HuH-7 (cell line): ENCODE measurements at regions not wholly inside any gene's neighbourhood (a gene's known extent, or its start where the extent isn't known, plus 50 kb on each side); places are given as distances from the start of the nearest gene placed in this dataset.

ENCODE experiments used
- DNase-seq: peaks from one replicate; pipeline ENCODE4 v3.0.0; 2011; ENCODE audit warnings: low spot score

DNA sequence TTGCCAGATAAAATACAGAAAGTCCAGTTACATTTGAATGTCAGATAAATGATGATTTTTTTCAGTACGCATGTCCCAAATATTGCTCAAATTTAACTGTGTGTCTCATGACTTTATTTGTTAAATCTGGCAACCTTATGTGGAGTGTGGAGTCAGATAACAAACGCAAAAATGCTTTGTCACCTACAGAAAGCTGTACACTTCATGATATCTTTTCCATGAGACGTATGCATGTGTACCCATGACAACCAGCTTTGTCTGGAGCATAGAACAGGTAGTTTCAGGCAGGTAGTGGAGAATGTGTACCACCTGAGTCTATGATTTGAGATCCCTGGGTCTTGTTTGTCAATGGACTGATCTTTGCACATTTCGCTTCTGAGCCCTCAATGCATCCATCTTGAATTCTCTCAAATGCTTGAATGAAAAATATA is 105.5 kb upstream of the CPEB4 start:
- DNase-seq: no peak

DNA sequence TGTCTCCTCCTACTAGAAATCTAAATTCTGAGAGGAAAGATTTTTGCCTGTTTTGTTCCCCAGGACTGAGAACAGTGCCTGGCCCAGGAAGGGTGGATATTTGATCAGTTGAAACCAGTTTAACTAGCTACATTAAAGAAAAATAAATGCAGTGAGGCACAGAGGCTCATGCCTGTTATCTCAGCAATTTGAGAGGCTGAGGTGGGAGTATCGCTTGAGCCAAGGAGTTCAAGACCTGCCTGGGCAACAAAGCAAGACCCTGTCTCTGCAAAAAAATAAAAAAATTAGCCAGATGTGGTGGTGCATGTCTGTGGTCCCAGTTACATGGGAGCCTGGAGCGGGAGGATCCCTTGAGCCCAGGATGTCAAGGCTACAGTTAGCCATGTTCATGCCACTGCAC is 104.8 kb upstream of the CPEB4 start:
- DNase-seq: no peak

DNA sequence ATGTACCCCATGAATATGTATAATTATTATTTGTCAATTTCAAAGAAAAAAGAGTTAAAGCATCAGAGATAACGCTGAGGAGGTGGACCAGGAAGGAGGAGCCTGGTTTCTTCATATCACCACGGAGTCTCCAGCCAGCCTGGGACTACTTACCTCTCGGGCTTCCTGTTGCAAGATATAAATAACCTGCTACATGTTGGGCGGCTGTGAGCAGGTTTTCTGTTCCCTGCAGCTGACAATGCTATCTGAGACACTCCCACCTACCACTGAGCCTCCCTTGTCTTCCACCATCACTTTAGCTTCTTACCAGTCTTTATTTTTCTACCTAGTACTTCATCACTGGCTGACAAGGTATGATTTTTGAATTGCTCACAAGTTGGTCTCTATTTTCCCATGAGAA is 102.7 kb upstream of the CPEB4 start:
- DNase-seq: no peak

DNA sequence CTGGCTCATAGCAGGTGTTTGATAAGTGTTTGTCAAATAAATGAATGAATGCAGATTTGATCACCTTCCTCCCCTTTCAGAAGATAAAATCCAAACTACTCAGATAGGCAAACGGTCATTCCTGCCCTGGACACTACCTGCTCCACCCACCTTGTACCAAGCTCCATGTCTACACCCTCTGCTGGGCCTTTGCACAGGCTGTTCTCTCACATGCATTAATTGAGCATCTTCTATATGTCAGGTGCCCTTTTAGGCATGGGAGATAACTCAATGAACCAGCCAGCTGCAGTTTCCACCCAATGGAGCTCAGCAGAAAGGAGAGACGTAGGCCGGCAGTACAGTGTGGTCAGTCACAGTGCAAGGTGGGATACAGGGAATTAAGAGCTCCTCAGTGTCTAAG is 102.3 kb upstream of the CPEB4 start:
- DNase-seq: no peak

DNA sequence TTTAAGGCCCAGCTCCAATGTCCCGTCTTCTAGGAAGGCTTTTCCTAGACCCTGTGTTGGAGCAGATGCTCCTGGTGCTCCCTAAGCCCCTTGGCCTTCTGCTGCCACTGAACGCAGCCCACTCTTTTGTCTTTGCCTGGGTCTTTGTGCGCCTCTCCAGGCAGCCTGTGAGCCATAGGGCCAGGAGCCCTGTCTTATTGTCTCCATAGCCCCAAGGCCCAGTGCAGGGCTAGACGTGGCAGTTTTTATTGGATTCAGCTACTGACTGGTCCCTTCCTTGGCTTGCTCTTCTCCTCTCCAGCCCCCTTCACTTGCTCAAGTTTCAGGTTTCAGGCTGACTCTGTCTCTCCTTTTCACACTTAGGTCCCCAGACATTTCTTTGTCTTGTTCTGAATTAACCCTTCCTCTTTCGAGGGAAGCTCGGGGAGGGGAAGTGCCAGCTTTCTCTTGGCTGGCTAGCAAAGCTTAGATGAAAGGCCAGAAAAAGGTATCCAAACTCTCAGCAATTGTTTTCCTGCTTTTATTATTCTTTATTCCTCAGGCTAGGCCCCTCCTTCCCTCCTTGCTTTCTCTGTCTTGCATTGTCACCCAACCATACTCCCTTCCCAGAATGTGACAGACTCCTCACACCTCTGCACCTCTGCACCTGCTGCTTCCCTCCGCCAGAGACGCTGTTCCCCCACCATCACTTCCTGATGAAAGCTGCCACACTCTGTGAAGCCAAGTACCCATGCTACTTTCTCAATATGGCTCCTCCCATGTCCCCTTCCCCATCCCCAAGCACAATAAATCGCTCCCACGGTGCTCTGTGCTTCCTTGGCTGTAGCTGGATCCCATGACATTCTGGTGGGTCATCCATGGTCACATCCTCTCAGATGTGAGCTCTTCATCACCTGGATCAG is 101.6 kb upstream of the CPEB4 start:
- no peak for DNase-seq

DNA sequence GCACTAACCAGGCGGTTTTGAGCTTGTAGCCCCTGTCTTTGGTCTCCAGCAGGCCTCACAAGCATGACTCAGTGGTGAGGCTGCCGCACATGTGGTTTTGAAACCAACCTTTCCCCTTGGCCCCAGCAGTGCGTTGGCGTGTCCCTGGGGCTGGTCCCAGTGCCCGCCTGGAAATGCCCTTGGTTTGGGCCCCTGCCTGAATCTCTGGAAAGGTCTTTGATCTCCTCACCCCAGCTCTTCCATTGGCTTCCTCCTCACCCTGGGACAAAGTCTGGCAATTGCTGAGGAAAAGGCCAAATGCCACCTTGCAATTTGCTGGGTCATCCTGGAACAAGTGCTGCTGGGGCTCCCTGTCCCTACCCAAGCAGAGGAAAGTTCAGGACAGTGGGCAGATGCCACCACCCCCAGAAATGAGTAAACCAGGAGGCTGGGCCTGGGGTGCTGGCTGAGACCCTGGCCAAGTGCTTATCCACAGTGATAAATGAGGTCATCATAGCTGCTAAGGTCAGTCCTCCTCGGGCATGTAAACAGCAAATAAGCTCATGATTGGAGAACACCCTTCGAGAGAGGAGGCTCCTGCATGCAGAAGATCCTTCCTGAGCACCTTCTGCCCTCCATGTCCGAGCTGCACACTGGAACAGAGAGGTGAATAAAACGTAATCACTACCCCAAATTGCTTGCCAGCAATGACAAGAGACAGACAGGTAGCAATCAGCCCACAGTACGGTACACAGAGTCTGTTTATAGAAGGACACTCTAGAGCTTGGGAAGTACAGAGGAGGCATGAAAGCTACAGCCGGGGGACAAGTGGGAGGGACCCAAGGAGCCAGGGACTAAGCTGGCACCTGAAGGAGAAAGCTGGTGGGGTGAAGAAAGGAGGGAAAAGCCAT is 98.9 kb upstream of the CPEB4 start:
- no peak for DNase-seq

DNA sequence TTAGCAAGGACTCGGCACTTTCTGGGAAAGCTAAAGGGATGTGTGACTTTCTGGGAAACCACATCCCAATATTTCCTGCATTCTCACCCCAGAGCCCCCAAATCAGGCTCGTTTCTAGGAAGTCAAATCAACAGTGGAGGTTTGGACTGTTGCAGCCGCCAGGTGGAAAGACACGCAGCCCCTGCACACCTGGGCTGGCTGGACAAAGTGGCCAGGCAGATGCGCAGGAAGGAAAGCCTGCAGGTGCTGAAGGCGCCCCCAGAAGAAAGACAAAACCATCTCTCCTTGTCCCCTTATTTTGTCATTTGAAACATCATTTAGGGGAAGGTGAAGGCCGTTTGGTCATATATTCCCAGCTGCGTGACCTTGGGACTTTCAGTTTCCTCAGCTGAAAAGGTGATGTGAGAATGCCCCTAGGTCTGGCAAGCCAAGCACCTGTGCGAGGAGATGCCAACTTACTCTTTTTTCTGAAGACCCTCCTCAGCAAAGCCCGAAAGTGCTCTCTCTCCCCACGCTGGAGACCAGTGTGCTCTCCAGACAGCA is 97.9 kb upstream of the CPEB4 start:
- DNase-seq: no peak

DNA sequence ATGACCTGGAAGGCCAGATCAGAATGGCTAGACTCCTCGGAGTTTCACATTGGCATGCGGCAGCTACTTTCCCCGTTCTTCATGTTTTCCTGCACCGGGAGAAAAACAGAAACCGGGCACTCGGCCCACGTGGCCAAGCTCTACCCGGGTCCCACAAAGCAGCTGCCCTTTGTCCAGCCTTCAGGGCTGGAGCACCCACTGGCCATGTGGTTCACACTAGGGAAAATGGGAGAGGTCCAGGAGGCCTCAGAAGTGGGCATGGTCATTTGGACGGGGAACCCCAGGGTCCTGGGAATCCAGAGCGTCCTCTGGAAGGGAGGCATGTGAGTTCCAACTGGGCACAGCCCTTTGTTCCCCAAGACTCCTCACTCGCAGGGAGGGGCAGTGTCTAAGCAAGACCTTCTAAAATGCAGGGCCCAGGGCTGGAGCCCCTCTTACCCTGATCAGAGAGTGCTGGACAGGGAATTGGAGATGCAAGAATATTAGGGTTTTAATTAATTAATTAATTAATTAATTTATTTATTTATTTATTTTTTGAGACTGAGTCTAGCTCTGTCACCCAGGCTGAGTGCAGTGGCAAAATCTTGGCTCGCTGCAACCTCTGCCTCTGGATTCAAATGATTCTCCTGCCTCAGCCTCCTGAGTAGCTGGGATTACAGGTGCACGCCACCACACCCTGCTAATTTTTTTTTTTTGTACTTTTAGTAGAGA is 97.2 kb upstream of the CPEB4 start:
- no peak for DNase-seq

DNA sequence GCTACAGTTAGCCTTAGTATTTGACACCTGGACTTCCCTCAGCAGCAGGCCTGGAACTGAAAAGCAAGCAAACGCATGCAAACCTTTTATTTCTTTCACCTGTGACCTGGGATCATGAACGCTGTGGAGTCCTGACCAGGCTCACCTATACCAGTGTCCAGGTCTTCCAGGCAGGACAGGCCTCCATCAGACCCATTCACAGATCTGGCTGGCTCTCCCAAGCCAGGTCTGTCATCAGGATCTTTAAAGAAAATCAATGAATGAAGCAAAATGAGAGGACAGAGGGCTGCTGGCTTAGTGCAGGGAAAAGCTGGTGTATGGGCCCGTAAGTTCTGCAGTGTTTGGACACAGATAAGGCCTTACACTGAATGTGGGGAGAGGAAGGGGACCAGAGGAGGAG is 96.3 kb upstream of the CPEB4 start:
- DNase-seq: no peak

DNA sequence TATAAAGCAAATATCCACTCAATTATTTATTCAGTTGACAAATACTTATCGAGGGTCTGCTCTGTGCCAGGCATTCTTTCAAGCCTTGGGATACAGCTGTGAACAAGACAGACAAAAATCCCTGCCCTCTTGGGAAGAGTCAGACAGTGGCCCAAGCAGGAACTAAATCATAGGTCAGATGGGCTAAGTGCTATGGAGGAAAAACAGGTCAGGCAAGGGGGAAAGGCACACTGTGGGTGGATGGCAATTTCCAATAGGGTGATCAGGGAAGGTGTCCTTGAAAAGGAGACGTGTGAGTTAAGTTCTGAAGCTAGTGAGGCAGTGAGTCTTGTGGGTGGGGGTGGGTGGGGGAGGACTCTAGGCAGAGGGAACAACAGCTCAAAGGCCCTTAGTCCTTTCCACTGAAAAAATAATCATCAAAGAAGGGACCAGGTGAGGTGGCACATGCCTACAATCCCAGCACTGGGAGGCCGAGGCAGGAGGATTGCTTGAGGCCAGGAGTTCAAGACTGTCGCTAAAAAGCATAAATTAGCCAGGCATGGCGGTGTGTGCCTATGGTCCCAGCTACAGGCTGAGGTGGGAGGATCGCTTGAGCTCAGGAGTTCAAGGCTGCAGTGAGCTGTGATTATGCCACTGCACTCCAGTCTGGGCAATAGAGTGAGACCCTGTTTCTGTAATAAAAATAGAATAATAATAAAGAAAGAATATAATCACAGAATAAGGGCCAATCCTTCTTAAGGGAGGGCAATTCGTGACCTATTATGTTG is 95.2 kb upstream of the CPEB4 start:
- DNase-seq: no peak

DNA sequence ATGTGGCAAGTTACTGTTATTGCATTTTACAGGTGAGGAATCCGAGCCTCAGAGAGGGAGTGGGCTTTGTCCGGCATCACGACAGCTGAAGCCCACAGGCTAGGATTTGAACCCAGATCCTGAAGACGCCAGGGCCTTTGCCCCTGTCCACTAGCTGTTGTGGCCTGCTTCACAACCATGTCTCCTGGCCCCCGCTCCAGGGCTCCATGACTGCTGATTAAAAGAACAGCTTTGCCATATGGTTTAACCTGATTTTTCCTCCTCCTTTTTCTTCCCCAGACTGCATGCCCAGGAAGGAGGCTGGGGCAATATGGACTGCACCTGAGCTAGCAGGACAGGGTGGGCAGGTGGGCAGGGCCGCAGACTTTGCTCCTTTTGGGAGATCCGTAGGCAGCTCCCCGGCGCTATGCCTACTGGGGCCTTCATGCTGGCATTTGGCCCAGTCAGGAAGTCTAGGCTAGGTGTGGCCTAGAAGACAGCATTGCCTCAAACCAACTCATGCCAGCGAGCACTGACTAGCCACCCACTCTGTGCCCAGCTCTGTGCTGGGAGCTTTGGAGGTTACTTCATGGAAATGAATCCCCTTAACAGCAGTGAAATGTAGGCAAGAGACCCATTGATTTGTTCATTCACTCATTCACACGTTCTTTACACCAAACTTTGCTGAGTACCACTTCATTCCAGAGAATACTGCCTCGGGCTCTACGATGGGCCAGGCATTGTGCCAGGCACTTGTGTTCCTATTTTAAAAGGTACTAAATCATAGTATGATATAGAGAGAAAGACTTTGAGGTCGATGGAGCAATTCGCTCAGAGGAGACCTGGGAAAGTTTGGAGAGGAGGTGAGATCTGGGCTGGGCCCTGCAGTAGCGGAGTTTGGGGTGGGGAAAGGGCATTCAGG is 94.3 kb upstream of the CPEB4 start:
- DNase-seq: no peak

DNA sequence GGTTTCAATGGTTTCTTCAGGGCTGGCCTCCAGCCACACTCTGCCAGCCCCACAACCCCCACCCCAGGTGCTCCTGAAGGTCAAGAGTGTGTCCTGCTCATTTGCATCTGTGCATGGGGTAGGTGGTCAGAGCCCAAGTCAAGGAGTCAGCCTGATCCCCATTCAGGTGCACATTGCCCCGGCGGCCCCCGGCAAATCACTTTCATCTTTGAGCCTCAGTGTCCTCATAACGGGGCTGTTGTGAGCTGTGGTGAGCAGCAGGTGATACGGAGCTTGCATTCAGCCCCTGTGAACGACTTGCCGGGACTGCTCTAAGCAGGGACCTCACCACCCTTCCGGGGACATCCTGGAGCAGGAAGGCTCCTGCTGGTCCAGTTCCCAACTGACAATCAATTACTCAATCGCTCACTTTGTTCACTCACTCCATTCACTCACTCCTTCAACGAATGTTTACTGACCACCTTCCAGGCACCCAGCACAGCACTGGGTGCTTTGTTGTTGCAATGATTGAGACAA is 93.2 kb upstream of the CPEB4 start:
- no peak for DNase-seq

DNA sequence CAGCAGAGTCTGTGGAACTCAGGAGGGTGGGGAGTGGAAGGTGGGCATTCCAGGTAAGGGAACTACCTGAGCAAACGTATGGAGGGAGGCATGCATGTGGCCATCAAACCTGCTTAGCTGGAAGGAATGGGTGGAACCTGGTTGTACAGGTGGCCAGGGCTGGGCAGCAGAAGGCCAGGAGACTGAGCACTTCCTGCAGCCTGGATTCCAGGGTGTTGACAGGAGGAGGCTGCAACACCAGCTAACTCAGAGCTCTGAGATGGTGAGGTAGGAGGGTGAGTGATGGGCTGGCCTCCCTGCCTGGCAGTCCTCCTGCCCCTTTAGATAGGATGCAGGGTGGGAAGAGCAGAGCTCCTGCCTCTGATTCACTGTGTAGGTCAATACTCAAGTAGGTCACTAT is 92.5 kb upstream of the CPEB4 start:
- no peak for DNase-seq

DNA sequence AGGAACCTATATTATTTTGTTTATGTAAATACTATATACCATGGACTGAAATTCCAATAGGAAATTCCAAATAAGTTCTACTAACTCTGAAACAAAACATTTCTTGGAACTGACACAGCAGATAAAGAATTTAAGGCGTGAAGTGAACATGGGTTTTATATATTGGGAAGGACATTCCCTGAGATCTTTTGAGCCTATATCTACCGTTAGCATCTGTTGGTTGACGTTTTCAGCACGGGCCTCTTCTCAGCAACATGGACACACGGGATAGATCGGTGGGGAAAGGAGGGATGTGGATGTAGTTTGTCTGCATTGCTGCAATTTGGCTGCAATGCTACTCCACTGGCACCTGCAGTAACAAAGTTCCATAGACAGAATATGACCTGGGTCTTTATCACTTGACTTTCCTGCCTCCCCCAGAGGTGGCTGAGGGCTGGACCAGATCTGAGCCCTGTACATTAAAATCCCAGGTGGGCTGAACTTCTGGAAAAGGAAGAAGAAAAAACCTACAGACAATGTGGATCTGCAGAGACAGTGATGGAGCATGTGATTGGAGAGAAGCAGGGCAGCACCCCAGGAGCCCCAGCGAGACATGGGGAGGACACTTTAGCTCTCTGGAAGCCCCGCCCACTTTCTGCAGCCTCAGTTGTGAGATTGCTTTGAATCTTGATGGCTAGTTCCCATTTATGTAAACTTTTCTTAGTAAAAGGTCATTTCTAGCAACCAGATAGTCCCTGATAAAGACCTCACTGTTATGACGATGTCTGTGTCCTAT is 91.2 kb upstream of the CPEB4 start:
- no peak for DNase-seq

DNA sequence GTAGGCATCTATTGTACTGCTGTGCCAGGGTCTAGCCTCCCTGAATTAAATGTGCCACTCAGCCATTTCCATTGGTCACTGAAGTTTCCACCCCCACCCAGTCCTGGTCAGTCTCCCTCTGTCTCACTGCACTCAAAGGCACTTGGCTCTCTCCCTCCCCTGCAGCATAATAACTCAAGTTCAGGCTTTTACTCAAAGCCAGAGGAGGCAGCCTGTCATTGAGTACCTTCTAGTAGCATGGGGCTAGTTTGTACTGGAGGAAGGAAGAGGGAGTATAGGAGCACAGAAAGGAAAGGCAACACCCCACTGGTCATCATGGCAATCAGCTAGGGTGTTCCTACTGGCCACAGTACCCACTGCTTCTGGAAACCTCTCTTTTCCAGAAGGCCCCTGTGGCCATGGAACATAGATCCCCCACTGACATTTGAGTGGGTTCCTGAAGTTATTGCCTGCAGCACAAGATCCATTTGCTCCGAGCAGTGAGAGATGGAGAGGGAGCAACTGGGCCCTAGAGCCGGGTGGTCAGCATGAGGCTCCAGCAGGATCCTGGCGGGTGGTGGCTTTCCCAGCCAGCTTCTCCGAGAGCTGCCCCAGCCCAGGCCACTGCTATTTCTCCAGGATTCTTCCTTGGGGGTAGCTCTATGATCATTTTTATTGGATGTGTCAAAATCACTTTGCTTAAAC is 89.9 kb upstream of the CPEB4 start:
- no peak for DNase-seq

DNA sequence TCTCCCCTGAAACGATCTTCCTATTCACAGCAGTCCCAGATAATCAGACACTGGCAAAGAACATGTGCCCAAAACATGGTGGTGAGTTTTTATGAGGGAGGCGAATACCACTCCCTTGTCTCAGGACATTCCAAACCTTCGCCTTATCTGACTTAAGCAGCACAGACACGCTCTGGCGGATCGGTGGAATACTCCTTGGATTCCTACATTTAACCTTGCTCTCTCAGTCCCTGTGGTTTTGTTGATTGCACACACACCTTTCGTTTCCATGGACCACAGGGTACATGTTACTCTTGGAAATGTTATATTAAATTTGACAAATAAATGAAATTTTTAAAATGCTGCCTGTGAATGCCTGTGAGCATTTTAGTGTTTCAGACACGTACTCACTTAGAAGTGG is 87.8 kb upstream of the CPEB4 start:
- no peak for DNase-seq

DNA sequence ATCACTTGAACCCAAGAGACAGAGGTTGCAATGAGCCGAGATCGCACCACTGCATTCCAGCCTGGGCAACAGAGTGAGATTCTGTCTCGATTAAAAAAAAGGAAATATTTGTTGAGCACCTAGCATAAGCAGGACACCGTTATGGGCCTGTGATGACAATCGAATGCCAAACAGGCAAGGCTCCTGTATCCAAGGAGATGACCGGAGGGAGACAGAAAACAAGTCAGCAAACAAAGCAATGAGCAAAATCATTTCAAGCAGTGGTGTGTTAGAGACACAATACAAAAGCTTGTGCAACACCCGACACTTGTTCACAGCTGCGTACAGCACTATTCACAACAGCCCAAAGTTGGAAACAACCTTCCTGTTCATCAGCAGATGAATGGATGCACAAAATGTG is 87.1 kb upstream of the CPEB4 start:
- no peak for DNase-seq

DNA sequence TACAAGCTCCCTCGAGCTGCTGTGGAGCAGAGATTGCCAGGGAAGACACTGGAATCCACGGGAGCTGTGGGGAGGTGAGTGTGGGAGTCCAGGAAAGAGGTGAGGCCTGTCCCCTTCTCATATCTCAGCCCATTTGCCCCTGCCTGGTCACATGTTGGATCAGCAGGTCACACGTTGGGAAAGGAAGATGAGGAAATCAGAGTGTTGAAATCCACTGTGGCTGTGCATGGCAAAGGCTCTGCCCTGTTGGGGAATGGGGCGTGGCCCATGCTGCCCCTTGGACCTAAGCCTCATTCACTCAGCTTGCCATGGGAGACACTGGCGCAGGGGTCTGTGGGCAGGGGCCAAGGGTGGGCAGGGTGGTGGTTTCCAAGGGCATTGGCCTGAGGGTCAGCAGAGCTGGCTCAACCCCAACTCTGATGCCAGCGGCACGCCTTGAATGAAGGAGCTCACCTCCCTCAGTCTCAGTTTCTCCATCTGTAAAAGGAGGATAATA is 85.4 kb upstream of the CPEB4 start:
- peak; percentile 83 for DNase-seq

DNA sequence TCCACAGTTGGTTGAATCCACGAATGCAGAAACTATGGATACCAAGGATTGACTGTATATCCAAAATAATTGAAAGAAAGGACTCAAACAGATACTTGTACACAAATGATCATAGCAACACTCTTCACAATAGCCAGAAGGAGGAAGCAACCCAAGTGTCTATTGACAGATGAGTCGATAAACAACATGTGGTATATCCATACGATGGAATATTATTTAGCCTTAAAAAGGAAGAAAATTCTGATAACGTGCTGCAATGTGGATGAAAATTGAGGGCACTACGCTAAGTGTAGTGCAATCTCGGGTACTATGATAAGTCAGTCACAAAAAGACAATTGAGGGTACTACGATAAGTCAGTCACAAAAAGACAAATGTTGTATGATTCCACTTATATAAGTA is 83.6 kb upstream of the CPEB4 start:
- DNase-seq: no peak
